MM.1S (cell line): ENCODE measurements at regions not wholly inside any gene's neighbourhood (a gene's known extent, or its start where the extent isn't known, plus 50 kb on each side); places are given as distances from the start of the nearest gene placed in this dataset.

Experiments
- DNase-seq: peaks from one replicate; pipeline ENCODE4 v3.0.0-alpha.2; 2015
- H2AFZ ChIP-seq: fragments of 300-600 bp; sonication (generic); 2 replicates; pipeline ENCODE4 v1.6.0; 2016; ENCODE audit warnings: antibody characterized with exemption, low read length
- H3F3A ChIP-seq: fragments of 300-600 bp; sonication (generic); 2 replicates; pipeline ENCODE4 v1.6.1; 2016; ENCODE audit warnings: mild to moderate bottlenecking, antibody characterized with exemption, low read length, moderate library complexity, mixed read lengths; ENCODE audit not compliant: insufficient read depth
- H3K27ac ChIP-seq: fragments of 300-600 bp; sonication (generic); 2 replicates; pipeline ENCODE4 v1.5.1; 2016; ENCODE audit warnings: mild to moderate bottlenecking, low read length
- H3K27me3 ChIP-seq: fragments of 300-600 bp; sonication (generic); replicated peaks from 2 replicates; pipeline ENCODE4 v1.6.0; 2016; ENCODE audit warnings: low read length; ENCODE audit not compliant: insufficient read depth
- H3K36me3 ChIP-seq: fragments of 300-600 bp; sonication (generic); replicated peaks from 2 replicates; pipeline ENCODE4 v1.6.1; 2016; ENCODE audit warnings: mild to moderate bottlenecking, low read length, mixed read lengths; ENCODE audit not compliant: insufficient read depth
- H3K4me1 ChIP-seq: fragments of 300-600 bp; sonication (generic); 2 replicates; pipeline ENCODE4 v1.6.1; 2016; ENCODE audit warnings: low read length, mixed read lengths
- H3K4me2 ChIP-seq: fragments of 300-600 bp; sonication (generic); 2 replicates; pipeline ENCODE4 v1.6.0; 2016; ENCODE audit warnings: low read depth, low read length
- H3K4me3 ChIP-seq: fragments of 300-600 bp; sonication (generic); 2 replicates; pipeline ENCODE4 v1.5.1; 2016; ENCODE audit warnings: low read length, mixed read lengths
- H3K79me2 ChIP-seq: fragments of 300-600 bp; sonication (generic); 2 replicates; pipeline ENCODE4 v1.6.1; 2016; ENCODE audit warnings: mixed run types, low read length, mixed read lengths
- H3K9ac ChIP-seq: fragments of 300-600 bp; sonication (generic); 2 replicates; pipeline ENCODE4 v1.6.1; 2016; ENCODE audit warnings: low read length, mixed read lengths
- H3K9me2 ChIP-seq: fragments of 300-600 bp; sonication (generic); replicated peaks from 2 replicates; pipeline ENCODE4 v1.6.1; 2016; ENCODE audit warnings: mild to moderate bottlenecking, low read length, mixed read lengths; ENCODE audit not compliant: insufficient read depth
- H3K9me3 ChIP-seq: fragments of 300-600 bp; sonication (generic); replicated peaks from 2 replicates; pipeline ENCODE4 v1.6.1; 2016; ENCODE audit warnings: mild to moderate bottlenecking, low read length, mixed read lengths; ENCODE audit not compliant: insufficient read depth
- H4K20me1 ChIP-seq: fragments of 300-600 bp; sonication (generic); 2 replicates; pipeline ENCODE4 v1.6.1; 2016; ENCODE audit warnings: mild to moderate bottlenecking, low read length, moderate library complexity, mixed read lengths; ENCODE audit not compliant: insufficient read depth
- CTCF ChIP-seq: fragments of 300-600 bp; sonication (generic); IDR thresholded peaks from 2 replicates; pipeline ENCODE4 v1.5.1; 2016; ENCODE audit warnings: antibody characterized with exemption, low read length, mixed read lengths
- EZH2 ChIP-seq: fragments of 300-600 bp; sonication (generic); optimal IDR thresholded peaks from 2 replicates; pipeline ENCODE3; 2017; ENCODE audit warnings: low read depth, mild to moderate bottlenecking, antibody characterized with exemption, low read length, mixed read lengths
- EZH2phosphoT487 ChIP-seq: fragments of 300-600 bp; sonication (generic); IDR thresholded peaks from 2 replicates; pipeline ENCODE4 v1.6.1; 2018; ENCODE audit warnings: antibody characterized with exemption, low read length

GRCh38 chr4:60934566-60935295 lies 265.4 kb upstream of the ADGRL3 start:
- Histone ChIP-seq H3K27ac (no peak overlapping the region), H3K27me3 (no peaks in the 10 kb centered on the region), H3K4me2 (no peak overlapping the region), H3K9ac (no peak overlapping the region), H3F3A (no peaks in the 10 kb centered on the region; the same call in 1 of the 2 replicates), H2AFZ (no peak overlapping the region), H4K20me1 (no peaks in the 10 kb centered on the region), H3K9me2 (no peaks in the 10 kb centered on the region), H3K4me3 (no peak overlapping the region), H3K9me3 (no peaks in the 10 kb centered on the region), H3K79me2 (no peaks in the 10 kb centered on the region), H3K36me3 (no peaks in the 10 kb centered on the region), H3K4me1 (peaks cover 6% of the 10 kb centered on the region)
- DNase-seq: no peak
- TF ChIP-seq EZH2phosphoT487: no peak
- TF ChIP-seq CTCF: no peak
- TF ChIP-seq EZH2: no peak

- H3K9me3 ChIP-seq: no peaks in the 10 kb centered on the region
- no peaks in the 10 kb centered on the region for H3K79me2 ChIP-seq
- no peak overlapping the region for H3K9ac ChIP-seq
- no peaks in the 10 kb centered on the region for H3K9me2 ChIP-seq
- H4K20me1 ChIP-seq: no peaks in the 10 kb centered on the region
- no peak overlapping the region for H3K27ac ChIP-seq
- no peak overlapping the region for H2AFZ ChIP-seq
- H3K27me3 ChIP-seq: no peaks in the 10 kb centered on the region
- H3K36me3 ChIP-seq: no peaks in the 10 kb centered on the region
- H3K4me1 ChIP-seq: peaks cover 6% of the 10 kb centered on the region
- H3K4me2 ChIP-seq: no peak overlapping the region
- H3F3A ChIP-seq: no peaks in the 10 kb centered on the region; the same call in 1 of the 2 replicates
- H3K4me3 ChIP-seq: no peak overlapping the region
- TF ChIP-seq EZH2phosphoT487: no peak
- TF ChIP-seq EZH2: no peak
- TF ChIP-seq CTCF: no peak
- DNase-seq: peak; percentile 17
Measured at GRCh38 chr4:60938181-60938580, 261.9 kb upstream of the ADGRL3 start.

- H4K20me1 ChIP-seq: no peaks in the 10 kb centered on the region
- H3K4me1 ChIP-seq: peaks cover 6% of the 10 kb centered on the region
- H3K27me3 ChIP-seq: no peaks in the 10 kb centered on the region
- no peak overlapping the region for H3K27ac ChIP-seq
- no peak for TF ChIP-seq EZH2phosphoT487
- TF ChIP-seq EZH2: no peak
- TF ChIP-seq CTCF: no peak
- H3K36me3 ChIP-seq: no peaks in the 10 kb centered on the region
- no peaks in the 10 kb centered on the region; the same call in 1 of the 2 replicates for H3F3A ChIP-seq
- DNase-seq: no peak
- no peak overlapping the region for H3K9ac ChIP-seq
- no peak overlapping the region for H3K4me2 ChIP-seq
- H3K9me2 ChIP-seq: no peaks in the 10 kb centered on the region
- H3K9me3 ChIP-seq: no peaks in the 10 kb centered on the region
- no peaks in the 10 kb centered on the region for H3K79me2 ChIP-seq
- H3K4me3 ChIP-seq: no peak overlapping the region
- no peak overlapping the region for H2AFZ ChIP-seq
Measured at GRCh38 chr4:60938621-60939020, 261.5 kb upstream of the ADGRL3 start.
